HCT116 (cell line): ENCODE measurements at regions not wholly inside any gene's neighbourhood (a gene's known extent, or its start where the extent isn't known, plus 50 kb on each side); places are given as distances from the start of the nearest gene placed in this dataset.

Experiments used
- ATAC-seq: fragments of 200-7000 bp; cut with Tn5 transposase; 2 replicates; pipeline ENCODE4 v1.9.1; 2020; ENCODE audit warnings: mild to moderate bottlenecking, moderate library complexity
- BruUV-seq: library from RNA; stranded (reverse); fragments of 400-500 nt; replicated peaks from 2 replicates; lab custom pipeline; 2021; lab: Mats Ljungman, UMichigan
- CTCF ChIA-PET: fragments of 300-600 bp; sonication (Branson Sonifier 250); formaldehyde crosslinking; loops from one replicate; lab custom pipeline; 2021; ENCODE audit warnings: antibody characterized with exemption; lab: Charles Lee
- POLR2A ChIA-PET: fragments of 300-600, 350-600 bp; sonication (Branson Sonifier 250); formaldehyde crosslinking; loops from one replicate; lab custom pipeline; 2021; ENCODE audit warnings: antibody characterized with exemption; lab: Charles Lee
- RAD21 ChIA-PET, 2 experiments: fragments of 300-600 bp; sonication (Branson Sonifier 250); formaldehyde crosslinking; loops; one replicate each; lab custom pipeline; 2023; ENCODE audit warnings: low total read pairs in 2 of 2; ENCODE audit not compliant: uncharacterized antibody in 2 of 2, unreplicated experiment in 2 of 2, low non-redundant PET in 1 of 2; lab: Charles Lee
- DNase-seq: peaks from one replicate; pipeline ENCODE4 v3.0.0-alpha.2; 2010; ENCODE audit warnings: low read depth, low spot score
- H2AFZ ChIP-seq: fragments of 200-600 bp; shearing (Covaris generic), sonication (generic); 2 replicates; pipeline ENCODE4 v1.6.1; 2017; ENCODE audit warnings: low read depth, mixed run types, mixed read lengths, antibody characterized with exemption, low read length; ENCODE audit not compliant: poor library complexity, severe bottlenecking
- H3K27ac ChIP-seq: 2 replicates; pipeline ENCODE4 v1.5.1; 2012; ENCODE audit warnings: low read depth, low read length
- H3K27me3 ChIP-seq: fragments of 200-600 bp; sonication (generic); 2 replicates; pipeline ENCODE4 v1.6.1; 2016; ENCODE audit warnings: mixed run types, low read length, mixed read lengths; ENCODE audit not compliant: insufficient read depth
- H3K36me3 ChIP-seq, 2 experiments: fragments of 200-500 bp in 1 of 2; fragments of 200-600 bp in 1 of 2; sonication (Bioruptor generic) in 1 of 2; sonication (generic) in 1 of 2; 2 replicates each; pipeline versions ENCODE4 v1.5.1 to v1.6.1; 2014 to 2016; ENCODE audit warnings: low read length in 2 of 2, inconsistent platforms in 1 of 2, mixed read lengths in 1 of 2, mixed run types in 1 of 2; ENCODE audit not compliant: insufficient read depth in 2 of 2, control insufficient read depth in 1 of 2
- H3K4me1 ChIP-seq, 2 experiments: fragments of 200-600 bp in 1 of 2; sonication (generic) in 1 of 2; 2 replicates each; pipeline versions ENCODE4 v1.5.1 to v1.6.1; 2012 to 2017; ENCODE audit warnings: low read length in 2 of 2, inconsistent platforms in 1 of 2, mild to moderate bottlenecking in 1 of 2, mixed read lengths in 1 of 2, mixed run types in 1 of 2, moderate library complexity in 1 of 2; ENCODE audit not compliant: insufficient read depth in 2 of 2, control insufficient read depth in 1 of 2
- H3K4me2 ChIP-seq: fragments of 200-600 bp; sonication (generic); 2 replicates; pipeline ENCODE4 v1.6.1; 2017; ENCODE audit warnings: mixed run types, low read length, mixed read lengths
- H3K4me3 ChIP-seq, 2 experiments: fragments of 200-600 bp in 1 of 2; sonication (generic) in 1 of 2; replicated peaks in 1 of 2; 2 replicates each; pipeline ENCODE4 v1.5.1; 2011 to 2016; ENCODE audit warnings: low read length in 2 of 2, control low read depth in 1 of 2, low read depth in 1 of 2, mild to moderate bottlenecking in 1 of 2, mixed read lengths in 1 of 2, mixed run types in 1 of 2
- H3K79me2 ChIP-seq: fragments of 200-600 bp; sonication (generic); 2 replicates; pipeline ENCODE4 v1.6.1; 2017; ENCODE audit warnings: mild to moderate bottlenecking, mixed run types, low read length, moderate library complexity, mixed read lengths; ENCODE audit not compliant: insufficient read depth
- H3K9ac ChIP-seq: fragments of 200-600 bp; sonication (generic); 2 replicates; pipeline ENCODE4 v1.6.1; 2016; ENCODE audit warnings: low read length, mixed read lengths
- H3K9me2 ChIP-seq: fragments of 200-600 bp; sonication (generic), shearing (Covaris generic); 2 replicates; pipeline ENCODE4 v1.6.1; 2017; ENCODE audit warnings: mixed run types, mild to moderate bottlenecking, moderate library complexity; ENCODE audit not compliant: insufficient read depth
- H3K9me3 ChIP-seq, 2 experiments: fragments of 200-500 bp in 1 of 2; fragments of 200-600 bp in 1 of 2; sonication (Bioruptor generic) in 1 of 2; sonication (generic) in 1 of 2; 2 replicates each; pipeline ENCODE4 v1.6.1; 2014 to 2017; ENCODE audit warnings: low read length in 2 of 2, mixed read lengths in 2 of 2, inconsistent platforms in 1 of 2, low read depth in 1 of 2, mild to moderate bottlenecking in 1 of 2, mixed run types in 1 of 2, moderate library complexity in 1 of 2; ENCODE audit not compliant: control insufficient read depth in 1 of 2, insufficient read depth in 1 of 2
- H4K20me1 ChIP-seq: fragments of 200-600 bp; sonication (generic), shearing (Covaris generic); 2 replicates; pipeline ENCODE4 v1.6.1; 2017; ENCODE audit warnings: mixed run types, mild to moderate bottlenecking, moderate library complexity; ENCODE audit not compliant: insufficient read depth
- CBX3 ChIP-seq: IDR thresholded peaks from 2 replicates; pipeline ENCODE4 v1.6.1; 2012; ENCODE audit warnings: low read depth
- EGR1 ChIP-seq: IDR thresholded peaks from 2 replicates; pipeline ENCODE4 v1.6.1; 2012; ENCODE audit warnings: low read depth
- ELF1 ChIP-seq: IDR thresholded peaks from 2 replicates; pipeline ENCODE4 v1.6.1; 2012; ENCODE audit warnings: low read depth, borderline replicate concordance
- EZH2 ChIP-seq: fragments of 200-600 bp; sonication (generic); IDR thresholded peaks from 2 replicates; pipeline ENCODE4 v1.6.1; 2017; ENCODE audit warnings: antibody characterized with exemption, mixed run types
- FOSL1 ChIP-seq: IDR thresholded peaks from 2 replicates; pipeline ENCODE4 v1.6.1; 2012; ENCODE audit warnings: low read depth
- POLR2A ChIP-seq: IDR thresholded peaks from 2 replicates; pipeline ENCODE4 v1.7.0; 2011; ENCODE audit warnings: borderline replicate concordance; ENCODE audit not compliant: insufficient read depth, insufficient read length; ENCODE audit errors: extremely low read depth
- POLR2AphosphoS5 ChIP-seq: IDR thresholded peaks from 2 replicates; pipeline ENCODE4 v1.6.1; 2011; ENCODE audit warnings: mild to moderate bottlenecking, low read depth, low read length, moderate library complexity
- RAD21 ChIP-seq: IDR thresholded peaks from 2 replicates; pipeline ENCODE4 v1.6.1; 2012; ENCODE audit warnings: low read depth, mild to moderate bottlenecking
- SIN3A ChIP-seq: IDR thresholded peaks from 2 replicates; pipeline ENCODE4 v1.6.1; 2012; ENCODE audit warnings: low read depth
- SRF ChIP-seq: IDR thresholded peaks from 2 replicates; pipeline ENCODE4 v1.6.1; 2012; ENCODE audit warnings: low read depth
- ZBTB33 ChIP-seq: IDR thresholded peaks from 2 replicates; pipeline ENCODE4 v1.6.1; 2011; ENCODE audit warnings: mild to moderate bottlenecking, low read length, moderate library complexity; ENCODE audit not compliant: insufficient replicate concordance; ENCODE audit errors: extremely low read depth
- ZFX ChIP-seq: fragments of 450-650 bp; IDR thresholded peaks from 2 replicates; pipeline ENCODE4 v1.6.1; 2017
- ZNF274 ChIP-seq: fragments of 200-500 bp; sonication (Bioruptor generic); IDR thresholded peaks from 2 replicates; pipeline ENCODE4 v1.6.1; 2014; ENCODE audit warnings: mild to moderate bottlenecking, low read depth, low read length, inconsistent platforms
- intact Hi-C: fragments of 100-400 bp; cut with micrococcal nuclease; formaldehyde crosslinking; loops from 2 replicates; pipeline ENCODE4 v1.10.0; 2022

- Histone ChIP-seq H3K4me2 (no peak overlapping the region), H3K9me2 (no peaks in the 10 kb centered on the region), H3K9ac (no peak overlapping the region), H3K27me3 (peaks cover 71% of the 10 kb centered on the region), H3K36me3 (no peaks in the 10 kb centered on the region), H3K4me3 (no peak overlapping the region), H2AFZ (no peak overlapping the region), H3K9me3 (no peaks in the 10 kb centered on the region), H3K27ac (no peak overlapping the region), H3K79me2 (no peaks in the 10 kb centered on the region), H4K20me1 (no peaks in the 10 kb centered on the region), H3K4me1 (no peaks in the 10 kb centered on the region)
- ChIA-PET RAD21 (no interaction called here), CTCF (interaction anchor here (0.9 kb wide), 1 partner anchor 212 kb away, joined by 3 read pairs; no protein-coding TSS in a partner anchor), POLR2A (no interaction called here)
- TF ChIP-seq ZBTB33 = no peak
- no peak for TF ChIP-seq POLR2AphosphoS5
- no peak for TF ChIP-seq ZNF274
- no peak for TF ChIP-seq ZFX
- no peak for TF ChIP-seq POLR2A
- TF ChIP-seq RAD21 = no peak
- no peak for TF ChIP-seq EGR1
- TF ChIP-seq CBX3 = no peak
- no peak for TF ChIP-seq SRF
- no peak for TF ChIP-seq SIN3A
- TF ChIP-seq ELF1 = no peak
- TF ChIP-seq FOSL1 = no peak
- no peak for TF ChIP-seq EZH2
- intact Hi-C loops = no loop called here
- ATAC-seq (no peak), DNase-seq (no peak)
- BruUV-seq = no TSS peak
Measured at GRCh38 chr10:118246332-118247295, 95.5 kb downstream of the FAM204A start.
